ENCODE measurements at regions not wholly inside any gene's neighbourhood (a gene's known extent, or its start where the extent isn't known, plus 50 kb on each side); places are given as distances from the start of the nearest gene placed in this dataset.

DNA sequence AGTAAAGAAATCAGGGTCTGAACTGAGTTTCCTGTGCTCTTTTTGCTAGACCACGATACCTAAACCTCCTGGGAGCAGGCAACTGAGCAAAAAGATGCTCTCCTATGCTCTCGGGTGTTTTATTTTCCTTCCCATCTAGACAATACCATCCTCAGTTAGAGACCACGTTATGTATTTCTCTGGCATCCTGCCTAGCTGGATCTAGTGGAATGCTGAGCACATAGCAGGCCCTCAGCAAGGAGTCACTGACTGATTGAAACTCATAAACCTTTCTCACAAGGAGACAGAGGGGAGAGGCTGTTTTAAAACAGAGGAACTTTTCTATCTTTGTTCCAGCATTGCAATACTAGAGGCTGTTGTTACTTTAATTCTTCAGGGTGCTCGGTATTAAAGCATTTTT lies 168.0 kb downstream of the CYYR1 start:
- Mint-ChIP-seq H3K27me3 (no peaks in the 10 kb centered on the region), H3K4me1 (ENCODE audit: low read depth) (peaks cover 4% of the 10 kb centered on the region), H3K9me3 (ENCODE audit: low read depth) (no peaks in the 10 kb centered on the region), H3K36me3 (ENCODE audit: insufficient read depth) (no peaks in the 10 kb centered on the region), H3K27ac (no peak overlapping the region), H3K4me3 (ENCODE audit: low read depth) (no peak overlapping the region)
- DNase-seq (ENCODE audit: low spot score, unreplicated experiment): no peak
- TF ChIP-seq, protein P1, sequence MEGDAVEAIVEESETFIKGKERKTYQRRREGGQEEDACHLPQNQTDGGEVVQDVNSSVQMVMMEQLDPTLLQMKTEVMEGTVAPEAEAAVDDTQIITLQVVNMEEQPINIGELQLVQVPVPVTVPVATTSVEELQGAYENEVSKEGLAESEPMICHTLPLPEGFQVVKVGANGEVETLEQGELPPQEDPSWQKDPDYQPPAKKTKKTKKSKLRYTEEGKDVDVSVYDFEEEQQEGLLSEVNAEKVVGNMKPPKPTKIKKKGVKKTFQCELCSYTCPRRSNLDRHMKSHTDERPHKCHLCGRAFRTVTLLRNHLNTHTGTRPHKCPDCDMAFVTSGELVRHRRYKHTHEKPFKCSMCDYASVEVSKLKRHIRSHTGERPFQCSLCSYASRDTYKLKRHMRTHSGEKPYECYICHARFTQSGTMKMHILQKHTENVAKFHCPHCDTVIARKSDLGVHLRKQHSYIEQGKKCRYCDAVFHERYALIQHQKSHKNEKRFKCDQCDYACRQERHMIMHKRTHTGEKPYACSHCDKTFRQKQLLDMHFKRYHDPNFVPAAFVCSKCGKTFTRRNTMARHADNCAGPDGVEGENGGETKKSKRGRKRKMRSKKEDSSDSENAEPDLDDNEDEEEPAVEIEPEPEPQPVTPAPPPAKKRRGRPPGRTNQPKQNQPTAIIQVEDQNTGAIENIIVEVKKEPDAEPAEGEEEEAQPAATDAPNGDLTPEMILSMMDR (IDR thresholded peaks at IDR 0.05; ENCODE audit: unreplicated experiment): no peak

DNA sequence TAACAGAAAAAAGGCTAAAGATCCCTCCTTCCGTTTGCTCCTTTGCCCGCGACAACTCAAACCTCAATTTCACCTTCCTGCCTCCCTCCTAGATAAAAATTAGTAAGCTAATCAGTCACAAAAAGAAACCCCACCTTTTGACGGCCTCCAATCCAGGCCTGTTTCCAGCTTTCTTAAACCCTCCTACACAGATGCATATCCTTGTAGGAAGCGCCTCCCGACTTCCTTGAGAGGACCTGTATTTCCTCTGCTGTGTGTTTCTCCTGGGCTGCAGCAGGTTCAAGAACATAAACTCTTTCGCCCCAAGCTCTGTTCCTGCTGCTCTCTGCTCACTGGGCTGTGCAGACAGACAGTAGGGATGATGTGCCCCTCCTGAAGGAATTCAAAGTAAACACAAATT lies 168.8 kb downstream of the CYYR1 start:
- Mint-ChIP-seq H3K27ac (no peak overlapping the region), H3K9me3 (ENCODE audit: low read depth) (no peaks in the 10 kb centered on the region), H3K27me3 (no peaks in the 10 kb centered on the region), H3K36me3 (ENCODE audit: insufficient read depth) (no peaks in the 10 kb centered on the region), H3K4me3 (ENCODE audit: low read depth) (no peak overlapping the region), H3K4me1 (ENCODE audit: low read depth) (peaks cover 4% of the 10 kb centered on the region)
- DNase-seq (ENCODE audit: low spot score, unreplicated experiment): no peak
- TF ChIP-seq, protein P1 (IDR thresholded peaks at IDR 0.05; ENCODE audit: unreplicated experiment): no peak

DNA sequence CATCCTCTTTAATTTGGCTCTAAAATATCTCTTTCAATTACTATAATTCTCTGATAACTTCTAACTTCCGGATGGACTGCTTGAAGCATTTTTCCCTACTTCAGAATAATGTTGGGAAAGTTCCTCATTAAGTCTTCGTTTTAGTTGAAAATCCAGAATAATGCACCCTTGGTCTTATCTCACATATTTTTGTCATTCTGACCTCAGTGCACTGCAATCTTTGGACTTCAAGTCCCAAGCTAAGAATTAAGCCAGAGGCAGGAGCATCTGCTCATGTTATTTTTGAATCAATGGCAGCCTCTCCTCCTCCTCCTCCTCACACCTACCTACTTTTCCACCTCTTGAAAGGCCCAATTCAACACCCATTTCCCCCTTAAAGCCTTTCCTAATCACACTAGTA lies 169.8 kb downstream of the CYYR1 start:
- no peaks in the 10 kb centered on the region for H3K27me3 Mint-ChIP-seq
- no peaks in the 10 kb centered on the region for H3K9me3 Mint-ChIP-seq (ENCODE audit: low read depth)
- DNase-seq (ENCODE audit: low spot score, unreplicated experiment): no peak
- no peak overlapping the region for H3K27ac Mint-ChIP-seq
- no peaks in the 10 kb centered on the region for H3K36me3 Mint-ChIP-seq (ENCODE audit: insufficient read depth)
- TF ChIP-seq, protein P1 (IDR thresholded peaks at IDR 0.05; ENCODE audit: unreplicated experiment): no peak
- no peak overlapping the region for H3K4me3 Mint-ChIP-seq (ENCODE audit: low read depth)
- peaks cover 4% of the 10 kb centered on the region for H3K4me1 Mint-ChIP-seq (ENCODE audit: low read depth)

DNA sequence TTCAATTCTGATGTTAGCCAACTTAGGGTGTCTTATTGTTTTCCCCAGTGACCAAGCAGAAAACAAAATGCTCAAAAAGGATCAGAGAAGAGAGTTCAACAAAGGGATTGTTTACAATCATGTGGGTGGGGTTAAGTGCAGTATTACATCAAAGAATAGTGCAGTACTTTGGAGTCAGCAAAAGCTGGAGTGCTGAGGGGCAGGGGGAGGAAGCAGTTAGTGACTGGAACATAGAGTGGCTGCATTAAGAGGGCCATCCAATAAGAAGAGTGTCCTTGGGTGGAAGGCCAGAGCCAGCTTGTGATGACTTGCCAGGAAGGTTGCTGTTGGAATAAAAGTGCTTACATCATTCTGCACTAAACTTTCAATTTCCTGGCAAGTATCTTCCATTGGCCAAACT lies 175.5 kb downstream of the CYYR1 start:
- no peak overlapping the region for H3K27ac Mint-ChIP-seq
- no peak overlapping the region for H3K4me3 Mint-ChIP-seq (ENCODE audit: low read depth)
- no peaks in the 10 kb centered on the region for H3K27me3 Mint-ChIP-seq
- TF ChIP-seq, protein P1 (IDR thresholded peaks at IDR 0.05; ENCODE audit: unreplicated experiment): no peak
- DNase-seq (ENCODE audit: low spot score, unreplicated experiment): no peak
- no peaks in the 10 kb centered on the region for H3K4me1 Mint-ChIP-seq (ENCODE audit: low read depth)
- no peaks in the 10 kb centered on the region for H3K36me3 Mint-ChIP-seq (ENCODE audit: insufficient read depth)
- H3K9me3 Mint-ChIP-seq (ENCODE audit: low read depth): no peaks in the 10 kb centered on the region

DNA sequence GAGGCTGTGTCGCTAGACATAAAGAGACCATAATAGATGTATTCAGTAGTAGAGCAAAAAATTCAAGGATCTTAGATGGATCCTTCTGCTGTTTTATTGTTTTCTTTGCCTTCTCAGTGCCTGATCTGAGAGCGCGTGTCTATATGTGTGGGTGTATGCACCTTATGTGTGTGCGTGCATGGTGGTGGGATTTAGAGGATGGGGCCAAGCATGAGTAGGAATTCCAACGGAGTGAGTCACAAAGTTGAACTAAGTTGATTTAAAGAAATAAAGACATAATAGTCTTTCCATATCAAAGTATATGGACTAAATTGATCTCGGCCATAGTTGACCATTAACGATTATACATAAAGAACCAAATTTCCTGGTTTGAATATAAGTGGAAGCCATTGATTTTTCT lies 178.7 kb downstream of the CYYR1 start:
- TF ChIP-seq, protein P1 (IDR thresholded peaks at IDR 0.05; ENCODE audit: unreplicated experiment): no peak
- Mint-ChIP-seq H3K27me3 (no peaks in the 10 kb centered on the region), H3K4me3 (ENCODE audit: low read depth) (no peak overlapping the region), H3K36me3 (ENCODE audit: insufficient read depth) (no peaks in the 10 kb centered on the region), H3K27ac (no peak overlapping the region), H3K4me1 (ENCODE audit: low read depth) (peaks cover 8% of the 10 kb centered on the region), H3K9me3 (ENCODE audit: low read depth) (no peaks in the 10 kb centered on the region)
- no peak for DNase-seq (ENCODE audit: low spot score, unreplicated experiment)
